ENCODE measurements at regions not wholly inside any gene's neighbourhood (a gene's known extent, or its start where the extent isn't known, plus 50 kb on each side); places are given as distances from the start of the nearest gene placed in this dataset.

DNA sequence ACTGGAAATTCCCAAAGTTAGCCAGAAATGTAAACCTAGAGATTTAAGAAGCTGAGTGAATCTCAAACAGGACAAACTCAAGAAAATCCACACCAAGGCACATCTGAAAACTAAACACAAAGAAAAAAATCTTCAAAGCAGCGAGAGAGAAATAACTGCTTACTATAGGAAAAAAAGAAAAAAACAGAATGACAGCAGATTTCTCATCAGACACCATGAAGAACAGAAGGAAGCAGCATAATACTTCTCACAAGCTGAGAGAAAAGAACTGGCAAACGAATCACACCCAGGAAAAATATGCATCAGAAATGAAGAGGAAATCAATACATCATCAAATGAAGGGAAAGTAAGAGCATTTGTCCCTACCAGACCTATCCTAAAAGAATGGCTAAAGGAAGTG lies 236.3 kb upstream of the ADAMTS3 start:
- TF ChIP-seq, protein P1, sequence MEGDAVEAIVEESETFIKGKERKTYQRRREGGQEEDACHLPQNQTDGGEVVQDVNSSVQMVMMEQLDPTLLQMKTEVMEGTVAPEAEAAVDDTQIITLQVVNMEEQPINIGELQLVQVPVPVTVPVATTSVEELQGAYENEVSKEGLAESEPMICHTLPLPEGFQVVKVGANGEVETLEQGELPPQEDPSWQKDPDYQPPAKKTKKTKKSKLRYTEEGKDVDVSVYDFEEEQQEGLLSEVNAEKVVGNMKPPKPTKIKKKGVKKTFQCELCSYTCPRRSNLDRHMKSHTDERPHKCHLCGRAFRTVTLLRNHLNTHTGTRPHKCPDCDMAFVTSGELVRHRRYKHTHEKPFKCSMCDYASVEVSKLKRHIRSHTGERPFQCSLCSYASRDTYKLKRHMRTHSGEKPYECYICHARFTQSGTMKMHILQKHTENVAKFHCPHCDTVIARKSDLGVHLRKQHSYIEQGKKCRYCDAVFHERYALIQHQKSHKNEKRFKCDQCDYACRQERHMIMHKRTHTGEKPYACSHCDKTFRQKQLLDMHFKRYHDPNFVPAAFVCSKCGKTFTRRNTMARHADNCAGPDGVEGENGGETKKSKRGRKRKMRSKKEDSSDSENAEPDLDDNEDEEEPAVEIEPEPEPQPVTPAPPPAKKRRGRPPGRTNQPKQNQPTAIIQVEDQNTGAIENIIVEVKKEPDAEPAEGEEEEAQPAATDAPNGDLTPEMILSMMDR (IDR thresholded peaks at IDR 0.05): no peak
- no peak for TF ChIP-seq POLR2A (IDR thresholded peaks at IDR 0.05)
- no peak for TF ChIP-seq POLR2AphosphoS5 (IDR thresholded peaks at IDR 0.05)

All from breast epithelium (tissue), 3 donors.